IPS-20b (cell line): ENCODE measurements at regions not wholly inside any gene's neighbourhood (a gene's known extent, or its start where the extent isn't known, plus 50 kb on each side); places are given as distances from the start of the nearest gene placed in this dataset.
"Not testable (repeated sequence)": the region's sequence is repeated elsewhere in the genome, so short reads cannot be mapped to it uniquely, and the experiment has no call there.

Experiments used
- H3K27ac ChIP-seq: one replicate; pipeline ENCODE4 v1.5.1; 2013; ENCODE audit warnings: low read length
- H3K27me3 ChIP-seq: 2 replicates; pipeline ENCODE4 v1.6.1; 2013; ENCODE audit warnings: mild to moderate bottlenecking, low read length, inconsistent platforms; ENCODE audit not compliant: insufficient read depth
- H3K36me3 ChIP-seq: 2 replicates; pipeline ENCODE4 v1.6.1; 2013; ENCODE audit warnings: low read depth, mild to moderate bottlenecking, inconsistent platforms, low read length, moderate library complexity; ENCODE audit not compliant: insufficient read depth
- H3K4me1 ChIP-seq: 2 replicates; pipeline ENCODE4 v1.6.1; 2013; ENCODE audit warnings: mild to moderate bottlenecking, control low read depth, inconsistent platforms, low read length, moderate library complexity; ENCODE audit not compliant: insufficient read depth
- H3K4me3 ChIP-seq: 2 replicates; pipeline ENCODE4 v1.5.1; 2013; ENCODE audit warnings: mild to moderate bottlenecking, low read length, inconsistent platforms
- H3K9ac ChIP-seq: 2 replicates; pipeline ENCODE4 v1.6.1; 2013; ENCODE audit warnings: low read depth, mild to moderate bottlenecking, inconsistent platforms, low read length, moderate library complexity
- H3K9me3 ChIP-seq: 2 replicates; pipeline ENCODE4 v1.6.1; 2013; ENCODE audit warnings: mild to moderate bottlenecking, low read depth, low read length, inconsistent platforms; ENCODE audit not compliant: insufficient read depth

- H3K9ac ChIP-seq: no peak overlapping the region
- no peaks in the 10 kb centered on the region for H3K4me1 ChIP-seq
- no peaks in the 10 kb centered on the region for H3K9me3 ChIP-seq
- no peak overlapping the region for H3K4me3 ChIP-seq
- no peaks in the 10 kb centered on the region for H3K36me3 ChIP-seq
- H3K27ac ChIP-seq: no peak overlapping the region
- no peaks in the 10 kb centered on the region for H3K27me3 ChIP-seq
These were observed 108.4 kb upstream of the SPATA12 start for GRCh38 chr3:56952061-56952460.

DNA sequence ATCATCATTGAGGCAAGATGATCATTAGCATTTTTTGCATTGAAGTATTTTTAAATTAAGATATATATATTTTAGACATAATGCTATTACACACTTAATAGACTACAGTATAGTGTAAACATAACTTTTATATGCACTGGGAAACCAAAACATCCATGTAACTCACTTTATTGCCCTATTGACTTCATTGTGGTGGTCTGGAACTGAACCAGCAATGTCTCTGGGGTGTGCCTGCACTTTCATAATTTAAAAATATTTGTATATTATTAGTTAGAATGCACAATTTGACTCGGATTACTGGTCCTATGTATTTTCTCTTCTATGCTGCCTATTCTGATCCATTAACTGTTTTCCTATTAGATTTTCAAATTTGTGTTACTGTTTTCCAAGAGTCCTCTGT is 109.1 kb upstream of the SPATA12 start:
- H3K9ac ChIP-seq: no peak overlapping the region
- H3K27me3 ChIP-seq: no peaks in the 10 kb centered on the region
- H3K36me3 ChIP-seq: no peaks in the 10 kb centered on the region
- H3K27ac ChIP-seq: no peak overlapping the region
- no peak overlapping the region for H3K4me3 ChIP-seq
- H3K9me3 ChIP-seq: no peaks in the 10 kb centered on the region
- no peaks in the 10 kb centered on the region for H3K4me1 ChIP-seq

GRCh38 chr3:56945378-56945777 is 115.1 kb upstream of the SPATA12 start:
- not testable (repeated sequence) for H3K27me3 ChIP-seq, H3K36me3 ChIP-seq, H3K4me3 ChIP-seq, H3K27ac ChIP-seq, H3K9me3 ChIP-seq, H3K9ac ChIP-seq, H3K4me1 ChIP-seq

DNA sequence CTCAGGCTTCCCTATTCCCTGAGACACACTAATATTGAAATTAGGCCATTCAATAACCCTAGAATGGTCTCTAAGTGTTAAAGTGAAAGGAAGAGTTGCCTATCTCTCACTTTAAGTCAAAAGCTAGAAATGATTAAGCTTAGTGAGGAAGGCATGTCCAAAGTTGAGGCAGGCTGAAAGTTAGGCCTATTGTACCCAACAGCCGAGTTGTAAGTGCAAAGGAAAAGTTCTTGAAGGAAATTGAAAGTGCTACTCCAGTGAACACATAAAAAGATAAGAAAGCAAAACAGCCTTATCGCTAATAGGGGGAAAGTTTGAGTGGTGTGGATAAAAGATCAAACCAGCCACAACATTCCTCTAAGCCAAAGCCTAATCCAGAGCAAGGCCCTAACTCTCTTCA is 117.9 kb upstream of the SPATA12 start:
- Histone ChIP-seq H3K36me3 (no peaks in the 10 kb centered on the region), H3K4me1 (no peaks in the 10 kb centered on the region), H3K4me3 (no peak overlapping the region), H3K27me3 (no peaks in the 10 kb centered on the region), H3K27ac (no peak overlapping the region), H3K9me3 (peaks cover 4% of the 10 kb centered on the region; the same call in 1 of the 2 replicates), H3K9ac (no peak overlapping the region)

GRCh38 chr3:56940976-56941375 is 119.5 kb upstream of the SPATA12 start:
- no peak overlapping the region for H3K9ac ChIP-seq
- H3K27ac ChIP-seq: no peak overlapping the region
- H3K4me1 ChIP-seq: no peaks in the 10 kb centered on the region
- H3K9me3 ChIP-seq: peaks cover 4% of the 10 kb centered on the region; the same call in 1 of the 2 replicates
- H3K4me3 ChIP-seq: no peak overlapping the region
- H3K36me3 ChIP-seq: no peaks in the 10 kb centered on the region
- no peaks in the 10 kb centered on the region for H3K27me3 ChIP-seq

GRCh38 chr3:56940321-56940720 is 120.1 kb upstream of the SPATA12 start:
- Histone ChIP-seq H3K36me3 (no peaks in the 10 kb centered on the region), H3K9me3 (peaks cover 4% of the 10 kb centered on the region; the same call in 1 of the 2 replicates), H3K4me1 (no peaks in the 10 kb centered on the region), H3K27ac (no peak overlapping the region), H3K9ac (no peak overlapping the region), H3K4me3 (no peak overlapping the region), H3K27me3 (no peaks in the 10 kb centered on the region)

GRCh38 chr3:56939834-56940233 is 120.6 kb upstream of the SPATA12 start:
- no peaks in the 10 kb centered on the region for H3K36me3 ChIP-seq
- no peak overlapping the region for H3K9ac ChIP-seq
- H3K4me3 ChIP-seq: no peak overlapping the region
- no peaks in the 10 kb centered on the region for H3K27me3 ChIP-seq
- H3K27ac ChIP-seq: no peak overlapping the region
- H3K4me1 ChIP-seq: no peaks in the 10 kb centered on the region
- H3K9me3 ChIP-seq: peaks cover 2% of the 10 kb centered on the region; the same call in 1 of the 2 replicates

- Histone ChIP-seq H3K27me3 (no peaks in the 10 kb centered on the region), H3K4me1 (no peaks in the 10 kb centered on the region), H3K4me3 (no peak overlapping the region), H3K36me3 (no peaks in the 10 kb centered on the region), H3K9me3 (no peaks in the 10 kb centered on the region), H3K9ac (no peak overlapping the region), H3K27ac (no peak overlapping the region)
These were observed 121.9 kb upstream of the SPATA12 start for GRCh38 chr3:56938530-56938929.

GRCh38 chr3:56937580-56937979 is 122.9 kb upstream of the SPATA12 start:
- H3K4me1 ChIP-seq: no peaks in the 10 kb centered on the region
- H3K4me3 ChIP-seq: no peak overlapping the region
- H3K9ac ChIP-seq: no peak overlapping the region
- H3K27ac ChIP-seq: no peak overlapping the region
- no peaks in the 10 kb centered on the region for H3K27me3 ChIP-seq
- no peaks in the 10 kb centered on the region for H3K36me3 ChIP-seq
- no peaks in the 10 kb centered on the region for H3K9me3 ChIP-seq

DNA sequence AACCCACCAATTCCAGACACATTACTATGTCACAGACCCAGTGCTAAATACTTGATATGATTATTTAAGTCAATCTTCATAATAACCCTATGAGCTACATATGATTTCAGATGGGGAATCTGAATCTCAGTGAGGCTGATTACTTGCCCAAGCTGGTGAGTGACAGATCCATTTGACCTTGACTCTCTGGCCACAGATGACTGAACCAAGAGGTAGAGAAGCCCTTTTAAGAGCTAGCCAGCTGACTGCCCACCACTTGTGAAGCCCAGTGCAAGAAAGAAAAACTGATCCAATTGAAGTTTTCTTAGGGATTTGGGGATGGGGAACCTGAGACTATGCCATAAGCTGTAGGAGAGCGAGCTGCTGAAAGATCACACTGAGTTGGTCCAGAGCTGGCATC is 124.7 kb upstream of the SPATA12 start:
- Histone ChIP-seq H3K27ac (no peak overlapping the region), H3K9ac (no peak overlapping the region), H3K27me3 (no peaks in the 10 kb centered on the region), H3K36me3 (no peaks in the 10 kb centered on the region), H3K4me3 (no peak overlapping the region), H3K9me3 (no peaks in the 10 kb centered on the region), H3K4me1 (no peaks in the 10 kb centered on the region)

DNA sequence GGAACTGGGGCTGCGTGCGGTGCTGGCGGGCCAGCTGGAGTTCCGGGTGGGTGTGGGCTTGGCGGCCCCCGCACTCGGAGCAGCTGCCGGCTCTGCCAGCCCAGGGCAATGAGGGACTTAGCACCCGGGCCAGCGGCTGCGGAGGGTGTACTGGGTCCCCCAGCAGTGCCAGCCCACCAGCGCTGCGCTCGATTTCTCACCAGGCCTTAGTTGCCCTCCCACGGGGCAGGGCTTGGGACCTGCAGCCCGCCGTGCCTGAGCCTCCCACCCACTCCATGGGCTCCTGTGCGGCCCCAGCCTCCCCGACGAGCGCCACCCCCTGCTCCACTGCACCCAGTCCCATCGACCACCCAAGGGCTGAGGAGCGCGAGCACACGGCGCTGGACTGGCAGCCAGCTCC is 126.0 kb upstream of the SPATA12 start:
- not testable (repeated sequence) for H3K4me1 ChIP-seq, H3K9ac ChIP-seq, H3K4me3 ChIP-seq, H3K27ac ChIP-seq, H3K27me3 ChIP-seq, H3K36me3 ChIP-seq, H3K9me3 ChIP-seq

GRCh38 chr3:56933803-56934202 is 126.7 kb upstream of the SPATA12 start:
- Histone ChIP-seq H3K9ac (no peak overlapping the region), H3K9me3 (no peaks in the 10 kb centered on the region), H3K27ac (no peak overlapping the region), H3K36me3 (no peaks in the 10 kb centered on the region), H3K27me3 (no peaks in the 10 kb centered on the region), H3K4me3 (no peak overlapping the region), H3K4me1 (0 out of 2 replicates have a peak, but pooled peaks cover 2% of the 10 kb centered on the region)

DNA sequence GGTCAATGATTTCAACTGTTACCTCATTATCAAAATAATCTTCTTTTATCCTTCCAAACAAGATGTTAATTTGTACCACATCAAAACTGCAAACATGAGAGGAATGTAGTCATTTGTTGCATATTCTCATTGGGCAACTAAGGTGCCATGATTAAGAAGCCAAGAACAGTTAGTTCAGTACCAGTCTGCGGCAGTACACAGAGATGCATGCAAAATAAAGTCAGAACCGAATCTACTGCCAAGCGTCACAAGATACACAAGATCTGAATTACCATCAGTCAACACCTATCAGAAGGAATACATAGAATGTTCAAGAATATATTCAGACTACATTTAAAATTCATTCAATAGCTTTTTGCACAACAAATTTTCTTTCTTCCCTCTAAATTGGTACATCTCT is 127.6 kb upstream of the SPATA12 start:
- Histone ChIP-seq H3K9ac (no peak overlapping the region), H3K9me3 (no peaks in the 10 kb centered on the region), H3K36me3 (no peaks in the 10 kb centered on the region), H3K27ac (no peak overlapping the region), H3K27me3 (no peaks in the 10 kb centered on the region), H3K4me1 (0 out of 2 replicates have a peak, but pooled peaks cover 2% of the 10 kb centered on the region), H3K4me3 (no peak overlapping the region)
